Adrenal gland (tissue), 5 donors: ENCODE measurements at regions not wholly inside any gene's neighbourhood (a gene's known extent, or its start where the extent isn't known, plus 50 kb on each side); places are given as distances from the start of the nearest gene placed in this dataset.

ENCODE experiments used
- CTCF ChIP-seq, 6 experiments: fragments of 450-650 bp in 4 of 6; fragments of 200-600 bp in 2 of 6; sonication (generic) in 1 of 6; IDR thresholded peaks; 1 replicate in 5 of 6; 2 replicates in 1 of 6; pipeline versions ENCODE4 v1.5.1 to v1.8.0; 2016 to 2021; ENCODE audit warnings: antibody characterized with exemption in 6 of 6, mild to moderate bottlenecking in 2 of 6, moderate library complexity in 1 of 6
- POLR2A ChIP-seq, 2 donors: fragments of 450-650 bp; IDR thresholded peaks; one replicate each; pipeline ENCODE4 v1.6.1; 2017; ENCODE audit warnings: antibody characterized with exemption in 2 of 2, mild to moderate bottlenecking in 2 of 2, moderate library complexity in 1 of 2
- donor health status: DM: no; HTN: no; CAD: no.

GRCh38 chr5:91468651-91469422 lies 85.7 kb upstream of the ARRDC3 start:
- TF ChIP-seq CTCF (IDR thresholded peaks at IDR 0.05) = no peak
- no peak for TF ChIP-seq POLR2A (IDR thresholded peaks at IDR 0.05)
